ENCODE measurements at regions not wholly inside any gene's neighbourhood (a gene's known extent, or its start where the extent isn't known, plus 50 kb on each side); places are given as distances from the start of the nearest gene placed in this dataset.

- DNase-seq (ENCODE audit: low spot score) = no peak
Measured at GRCh38 chr20:22652681-22653588, 68.6 kb upstream of the FOXA2 start.

- DNase-seq (ENCODE audit: low spot score) = no peak
Measured at GRCh38 chr20:22653658-22654642, 69.6 kb upstream of the FOXA2 start.

- no peak for DNase-seq (ENCODE audit: low spot score)
Measured at GRCh38 chr20:22663528-22664025, 79.2 kb upstream of the FOXA2 start.

- no peak for DNase-seq (ENCODE audit: low spot score)
Measured at GRCh38 chr20:22667198-22667597, 82.8 kb upstream of the FOXA2 start.

GRCh38 chr20:22672191-22672590 is 87.8 kb upstream of the FOXA2 start:
- DNase-seq (ENCODE audit: low spot score) = no peak

GRCh38 chr20:22673467-22673866 is 89.1 kb upstream of the FOXA2 start:
- DNase-seq (ENCODE audit: low spot score) = no peak

GRCh38 chr20:22675341-22675740 is 91.0 kb upstream of the FOXA2 start:
- DNase-seq (ENCODE audit: low spot score) = no peak

- DNase-seq (ENCODE audit: low spot score) = no peak
Measured at GRCh38 chr20:22678678-22679077, 94.3 kb upstream of the FOXA2 start.

GRCh38 chr20:22679197-22679596 is 94.8 kb upstream of the FOXA2 start:
- DNase-seq (ENCODE audit: low spot score) = no peak

GRCh38 chr20:22680031-22680740 is 95.8 kb upstream of the FOXA2 start:
- no peak for DNase-seq (ENCODE audit: low spot score)

- DNase-seq (ENCODE audit: low spot score) = no peak
Measured at GRCh38 chr20:22681591-22682248, 97.3 kb upstream of the FOXA2 start.

- no peak for DNase-seq (ENCODE audit: low spot score)
Measured at GRCh38 chr20:22682381-22682780, 98.0 kb upstream of the FOXA2 start.

GRCh38 chr20:22684072-22684762 is 99.8 kb upstream of the FOXA2 start:
- DNase-seq (ENCODE audit: low spot score) = peak; percentile 67

- no peak for DNase-seq (ENCODE audit: low spot score)
Measured at GRCh38 chr20:22684763-22685443, 100.5 kb upstream of the FOXA2 start.

- DNase-seq (ENCODE audit: low spot score) = no peak
Measured at GRCh38 chr20:22686097-22686496, 101.7 kb upstream of the FOXA2 start.

- no peak for DNase-seq (ENCODE audit: low spot score)
Measured at GRCh38 chr20:22687676-22688349, 103.4 kb upstream of the FOXA2 start.

GRCh38 chr20:22688485-22688884 is 104.1 kb upstream of the FOXA2 start:
- no peak for DNase-seq (ENCODE audit: low spot score)

GRCh38 chr20:22689266-22689665 is 104.9 kb upstream of the FOXA2 start:
- DNase-seq (ENCODE audit: low spot score) = no peak

GRCh38 chr20:22690000-22690399 is 105.6 kb upstream of the FOXA2 start:
- DNase-seq (ENCODE audit: low spot score) = no peak

All from ureter (tissue), 1 donor.